OCI-LY1 (cell line): ENCODE measurements at regions not wholly inside any gene's neighbourhood (a gene's known extent, or its start where the extent isn't known, plus 50 kb on each side); places are given as distances from the start of the nearest gene placed in this dataset.

Source experiments
- CTCF ChIP-seq: fragments of 200-600 bp; sonication (generic), shearing (Covaris generic); IDR thresholded peaks from 2 replicates; pipeline ENCODE4 v1.5.1; 2017; ENCODE audit warnings: mild to moderate bottlenecking, antibody characterized with exemption, low read length, moderate library complexity, mixed read lengths
- EZH2 ChIP-seq: fragments of 200-600 bp; sonication (generic), shearing (Covaris generic); IDR thresholded peaks from 2 replicates; pipeline ENCODE4 v1.8.0; 2017; ENCODE audit warnings: borderline replicate concordance, mixed run types, mild to moderate bottlenecking, antibody characterized with exemption, low read length, moderate library complexity, mixed read lengths

DNA sequence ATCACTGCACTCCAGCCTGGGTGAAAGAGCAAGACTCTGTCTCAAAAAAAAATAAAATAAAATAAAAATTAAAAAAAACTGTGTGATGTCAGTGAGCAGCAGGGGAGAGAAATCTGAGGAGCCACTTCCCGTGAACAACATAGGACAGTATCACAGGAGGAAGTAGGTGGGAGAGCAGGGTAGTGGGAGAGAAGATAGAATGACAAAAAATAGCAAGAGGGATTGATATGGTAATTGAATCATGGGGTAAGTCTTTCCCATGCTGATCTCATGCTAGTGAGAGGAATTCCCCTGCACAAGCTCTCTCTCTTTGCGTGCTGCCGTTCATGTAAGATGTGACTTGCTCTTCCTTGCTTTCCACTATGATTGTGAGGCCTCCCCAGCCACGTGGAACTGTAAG is 81.6 kb upstream of the PBX1 start:
- TF ChIP-seq CTCF: no peak
- TF ChIP-seq EZH2: no peak
